OCI-LY7 (cell line): ENCODE measurements at regions not wholly inside any gene's neighbourhood (a gene's known extent, or its start where the extent isn't known, plus 50 kb on each side); places are given as distances from the start of the nearest gene placed in this dataset.

Experiments
- BruUV-seq: library from RNA; stranded (reverse); fragments of 400-500 nt; replicated peaks from 2 replicates; lab custom pipeline; 2021; lab: Mats Ljungman, UMichigan
- CTCF ChIA-PET: fragments of 300-600 bp; sonication (Branson Sonifier 250); formaldehyde crosslinking; loops from one replicate; lab custom pipeline; 2022; ENCODE audit warnings: antibody characterized with exemption; ENCODE audit not compliant: unreplicated experiment; lab: Charles Lee
- POLR2A ChIA-PET: fragments of 300-600 bp; sonication (Branson Sonifier 250); formaldehyde crosslinking; loops from one replicate; lab custom pipeline; 2022; ENCODE audit warnings: antibody characterized with exemption; lab: Charles Lee
- DNase-seq: peaks from one replicate; pipeline ENCODE4 v3.0.0-alpha.2; 2015; ENCODE audit warnings: low spot score
- H2AFZ ChIP-seq: fragments of 200-600 bp; sonication (generic), shearing (Covaris generic); 2 replicates; pipeline ENCODE4 v1.6.1; 2014; ENCODE audit warnings: mild to moderate bottlenecking, antibody characterized with exemption, low read length, moderate library complexity
- H3K27ac ChIP-seq: fragments of 200-600 bp; sonication (generic); 2 replicates; pipeline ENCODE4 v1.5.1; 2014; ENCODE audit warnings: mixed run types, low read depth, mild to moderate bottlenecking, moderate library complexity, low read length, inconsistent platforms; ENCODE audit not compliant: poor library complexity, severe bottlenecking
- H3K36me3 ChIP-seq: fragments of 200-600 bp; sonication (generic); 2 replicates; pipeline ENCODE4 v1.6.1; 2014; ENCODE audit warnings: mild to moderate bottlenecking, antibody characterized with exemption, low read length, moderate library complexity, mixed read lengths; ENCODE audit not compliant: insufficient read depth
- H3K4me1 ChIP-seq: fragments of 200-600 bp; sonication (generic); 2 replicates; pipeline ENCODE4 v1.5.1; 2014; ENCODE audit warnings: mild to moderate bottlenecking, low read length; ENCODE audit not compliant: insufficient read depth, poor library complexity, severe bottlenecking
- H3K4me2 ChIP-seq: fragments of 200-600 bp; sonication (generic); 2 replicates; pipeline ENCODE4 v1.6.1; 2014; ENCODE audit warnings: mild to moderate bottlenecking, low read length
- H3K4me3 ChIP-seq: fragments of 200-600 bp; sonication (generic); 2 replicates; pipeline ENCODE4 v1.5.1; 2014; ENCODE audit warnings: mild to moderate bottlenecking, low read depth, low read length; ENCODE audit not compliant: poor library complexity, severe bottlenecking
- H3K79me2 ChIP-seq: fragments of 200-600 bp; sonication (generic); 2 replicates; pipeline ENCODE4 v1.6.1; 2016; ENCODE audit warnings: low read depth, mild to moderate bottlenecking, low read length, moderate library complexity, mixed read lengths; ENCODE audit not compliant: insufficient read depth
- H3K9me2 ChIP-seq: fragments of 200-600 bp; sonication (generic); 2 replicates; pipeline ENCODE4 v1.6.1; 2016; ENCODE audit warnings: mild to moderate bottlenecking, low read length, mixed read lengths; ENCODE audit not compliant: insufficient read depth
- H3K9me3 ChIP-seq: fragments of 200-600 bp; sonication (generic); 2 replicates; pipeline ENCODE4 v1.6.1; 2014; ENCODE audit warnings: mild to moderate bottlenecking, mixed run types, low read length, mixed read lengths
- H4K20me1 ChIP-seq: fragments of 200-600 bp; sonication (generic); 2 replicates; pipeline ENCODE4 v1.6.1; 2014; ENCODE audit warnings: mild to moderate bottlenecking, antibody characterized with exemption, low read length, moderate library complexity, mixed read lengths; ENCODE audit not compliant: insufficient read depth
- EZH2phosphoT487 ChIP-seq: fragments of 200-600 bp; sonication (generic); IDR thresholded peaks from 2 replicates; pipeline ENCODE4 v1.6.1; 2018; ENCODE audit warnings: low read depth, borderline replicate concordance, mild to moderate bottlenecking, mixed run types, antibody characterized with exemption, low read length, moderate library complexity, mixed read lengths
- intact Hi-C: fragments of 100-400 bp; cut with micrococcal nuclease; formaldehyde crosslinking; loops from one replicate; pipeline ENCODE4 v1.10.0; 2022; ENCODE audit not compliant: unreplicated experiment
- TF ChIP-seq, protein P1 (sequence below): fragments of 200-600 bp; sonication (generic); conservative IDR thresholded peaks from 2 replicates; pipeline ENCODE4 v1.5.1; 2014; ENCODE audit warnings: mild to moderate bottlenecking, antibody characterized with exemption, low read length, moderate library complexity, mixed read lengths

DNA sequence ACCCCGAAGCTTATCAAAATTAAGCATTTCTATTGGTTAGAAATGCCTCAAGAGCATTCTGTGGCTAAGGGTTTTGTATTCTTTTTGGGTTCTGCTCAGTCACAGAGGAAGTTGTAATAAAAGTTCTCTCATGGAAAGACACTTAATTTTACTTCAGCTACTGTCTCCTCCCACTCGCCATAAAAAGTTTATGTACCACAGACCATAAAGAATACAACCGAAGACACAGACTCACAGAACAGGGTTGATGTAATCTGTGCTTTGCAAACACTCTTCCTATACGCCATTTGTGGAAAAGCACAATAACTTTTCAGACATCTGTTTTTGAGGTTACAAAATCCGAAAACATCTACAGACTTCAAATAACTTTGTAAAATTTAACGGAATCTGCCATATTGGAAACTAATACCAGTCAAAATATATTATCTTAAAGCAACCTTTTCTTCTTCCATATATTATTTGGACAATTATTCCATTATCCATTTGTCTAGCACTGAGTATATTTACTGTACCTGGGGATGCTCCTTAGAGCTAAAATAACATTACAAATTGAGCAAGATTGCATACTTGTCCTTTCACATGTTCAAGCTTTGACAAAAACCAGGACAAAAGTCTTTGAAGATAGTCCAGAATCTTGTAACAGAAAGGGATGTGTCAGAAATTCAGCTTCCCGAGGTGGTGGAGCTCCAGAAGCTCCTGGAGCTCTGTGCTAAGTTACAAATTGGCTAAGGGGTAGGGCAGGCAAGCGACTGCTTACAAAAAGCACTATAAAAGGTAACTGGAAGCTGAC lies 219.0 kb upstream of the MEOX2 start:
- Histone ChIP-seq H3K9me2 (no peaks in the 10 kb centered on the region), H2AFZ (no peak overlapping the region), H3K4me1 (no peaks in the 10 kb centered on the region), H4K20me1 (no peaks in the 10 kb centered on the region), H3K27ac (no peak overlapping the region), H3K36me3 (no peaks in the 10 kb centered on the region), H3K4me3 (no peak overlapping the region), H3K4me2 (no peak overlapping the region), H3K79me2 (no peaks in the 10 kb centered on the region), H3K9me3 (no peaks in the 10 kb centered on the region)
- BruUV-seq: no TSS peak
- CTCF ChIA-PET: no interaction called here
- intact Hi-C loops: no loop called here
- TF ChIP-seq, protein P1, sequence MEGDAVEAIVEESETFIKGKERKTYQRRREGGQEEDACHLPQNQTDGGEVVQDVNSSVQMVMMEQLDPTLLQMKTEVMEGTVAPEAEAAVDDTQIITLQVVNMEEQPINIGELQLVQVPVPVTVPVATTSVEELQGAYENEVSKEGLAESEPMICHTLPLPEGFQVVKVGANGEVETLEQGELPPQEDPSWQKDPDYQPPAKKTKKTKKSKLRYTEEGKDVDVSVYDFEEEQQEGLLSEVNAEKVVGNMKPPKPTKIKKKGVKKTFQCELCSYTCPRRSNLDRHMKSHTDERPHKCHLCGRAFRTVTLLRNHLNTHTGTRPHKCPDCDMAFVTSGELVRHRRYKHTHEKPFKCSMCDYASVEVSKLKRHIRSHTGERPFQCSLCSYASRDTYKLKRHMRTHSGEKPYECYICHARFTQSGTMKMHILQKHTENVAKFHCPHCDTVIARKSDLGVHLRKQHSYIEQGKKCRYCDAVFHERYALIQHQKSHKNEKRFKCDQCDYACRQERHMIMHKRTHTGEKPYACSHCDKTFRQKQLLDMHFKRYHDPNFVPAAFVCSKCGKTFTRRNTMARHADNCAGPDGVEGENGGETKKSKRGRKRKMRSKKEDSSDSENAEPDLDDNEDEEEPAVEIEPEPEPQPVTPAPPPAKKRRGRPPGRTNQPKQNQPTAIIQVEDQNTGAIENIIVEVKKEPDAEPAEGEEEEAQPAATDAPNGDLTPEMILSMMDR: no peak
- TF ChIP-seq EZH2phosphoT487: no peak
- POLR2A ChIA-PET: interaction anchor here (0.6 to 1.3 kb wide), 3 partner anchors 11 to 116 kb away, joined by 3 to 4 read pairs (median 3); no protein-coding TSS in a partner anchor
- no peak for DNase-seq

DNA sequence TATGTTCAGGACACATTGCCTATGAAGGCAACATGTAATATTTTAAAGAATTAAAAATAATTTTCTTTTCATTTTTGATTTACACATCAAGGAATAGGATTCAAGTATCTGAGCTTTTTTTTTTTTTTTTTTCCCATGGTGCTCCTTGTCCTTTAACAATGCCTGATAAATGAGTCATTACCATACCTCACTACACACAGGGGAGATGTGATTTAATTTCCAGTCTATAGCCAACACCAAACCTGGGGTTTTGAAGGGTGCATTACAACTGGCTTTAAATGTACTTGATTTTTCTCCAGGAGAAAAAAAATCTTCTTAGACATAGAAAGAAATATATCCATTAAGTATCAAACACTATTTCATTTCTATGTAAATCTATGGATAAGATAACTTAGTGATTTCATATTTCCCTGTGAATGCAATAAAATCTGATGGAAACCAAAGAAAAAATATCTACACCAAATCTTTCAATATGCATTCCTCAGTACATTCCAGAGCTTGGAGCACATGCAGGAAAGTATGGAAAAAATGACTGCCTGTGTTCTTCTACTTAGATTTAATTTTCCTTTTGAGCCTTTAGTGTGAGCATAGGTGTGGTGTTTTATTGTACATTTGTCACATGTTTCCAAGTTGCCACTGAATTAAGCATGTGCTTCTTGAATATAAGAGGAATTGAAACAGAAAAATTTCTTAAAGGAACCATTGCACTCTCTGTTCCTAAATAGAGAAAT lies 204.8 kb upstream of the MEOX2 start:
- Histone ChIP-seq H3K27ac (no peak overlapping the region), H3K4me2 (no peak overlapping the region), H3K4me1 (no peaks in the 10 kb centered on the region), H3K79me2 (no peaks in the 10 kb centered on the region), H3K4me3 (no peak overlapping the region), H4K20me1 (no peaks in the 10 kb centered on the region), H3K9me2 (no peaks in the 10 kb centered on the region), H2AFZ (no peak overlapping the region), H3K9me3 (no peaks in the 10 kb centered on the region), H3K36me3 (no peaks in the 10 kb centered on the region)
- no peak for TF ChIP-seq EZH2phosphoT487
- TF ChIP-seq, protein P1: no peak
- no TSS peak for BruUV-seq
- CTCF ChIA-PET: no interaction called here
- no peak for DNase-seq
- POLR2A ChIA-PET: interaction anchor here (0.5 to 1.0 kb wide), 5 partner anchors 10 to 257 kb away, joined by 3 to 4 read pairs (median 3); no protein-coding TSS in a partner anchor
- intact Hi-C loops: no loop called here
